ENCODE measurements at regions not wholly inside any gene's neighbourhood (a gene's known extent, or its start where the extent isn't known, plus 50 kb on each side); places are given as distances from the start of the nearest gene placed in this dataset.
"Not testable (repeated sequence)": the region's sequence is repeated elsewhere in the genome, so short reads cannot be mapped to it uniquely, and the experiment has no call there.

DNA sequence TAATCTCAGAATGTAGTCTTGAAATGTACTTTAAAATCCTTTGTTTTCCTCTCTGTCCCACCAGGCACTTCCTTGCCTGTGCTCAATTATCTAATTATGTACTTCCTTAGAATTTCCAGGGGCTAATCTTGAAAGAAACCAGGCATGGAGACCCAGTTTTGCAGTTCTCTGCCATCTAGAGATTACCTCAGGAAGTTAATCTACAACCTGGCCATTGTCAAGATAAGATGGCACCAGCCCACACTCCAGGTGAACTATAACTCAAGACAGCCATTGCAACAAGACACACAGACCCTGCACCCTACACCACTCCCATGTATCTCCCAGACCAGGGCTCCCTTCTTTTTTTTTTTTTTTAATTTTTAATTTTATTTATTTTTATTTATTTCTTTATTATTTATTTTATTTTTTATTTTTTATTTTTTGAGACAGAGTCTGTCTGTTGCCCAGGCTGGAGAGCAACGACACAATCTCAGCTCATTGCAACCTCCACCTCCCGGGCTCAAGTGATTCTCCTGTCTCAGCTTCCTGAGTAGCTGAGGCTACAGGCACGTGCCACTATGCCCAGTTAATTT, 85.9 kb upstream of the TRIM24 start:
- DNase-seq = no peak

DNA sequence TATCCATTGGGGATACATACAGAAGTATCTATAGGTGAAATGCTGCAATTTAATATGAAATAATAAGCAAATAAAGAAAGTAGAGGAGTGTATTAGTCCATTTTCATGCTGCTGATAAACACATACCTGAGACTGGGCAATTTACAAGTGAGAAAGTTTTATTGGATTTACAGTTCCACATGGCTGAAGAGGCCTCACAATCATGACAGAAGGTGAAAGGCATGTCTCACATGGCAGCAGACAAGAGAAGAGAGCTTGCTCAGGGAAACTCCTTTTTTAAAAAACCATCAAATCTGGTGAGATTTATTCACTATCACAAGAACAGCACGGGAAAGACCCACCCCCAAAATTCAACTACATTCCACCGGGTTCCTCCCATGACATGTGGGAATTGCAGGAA, 82.8 kb upstream of the TRIM24 start:
- no peak for DNase-seq

DNA sequence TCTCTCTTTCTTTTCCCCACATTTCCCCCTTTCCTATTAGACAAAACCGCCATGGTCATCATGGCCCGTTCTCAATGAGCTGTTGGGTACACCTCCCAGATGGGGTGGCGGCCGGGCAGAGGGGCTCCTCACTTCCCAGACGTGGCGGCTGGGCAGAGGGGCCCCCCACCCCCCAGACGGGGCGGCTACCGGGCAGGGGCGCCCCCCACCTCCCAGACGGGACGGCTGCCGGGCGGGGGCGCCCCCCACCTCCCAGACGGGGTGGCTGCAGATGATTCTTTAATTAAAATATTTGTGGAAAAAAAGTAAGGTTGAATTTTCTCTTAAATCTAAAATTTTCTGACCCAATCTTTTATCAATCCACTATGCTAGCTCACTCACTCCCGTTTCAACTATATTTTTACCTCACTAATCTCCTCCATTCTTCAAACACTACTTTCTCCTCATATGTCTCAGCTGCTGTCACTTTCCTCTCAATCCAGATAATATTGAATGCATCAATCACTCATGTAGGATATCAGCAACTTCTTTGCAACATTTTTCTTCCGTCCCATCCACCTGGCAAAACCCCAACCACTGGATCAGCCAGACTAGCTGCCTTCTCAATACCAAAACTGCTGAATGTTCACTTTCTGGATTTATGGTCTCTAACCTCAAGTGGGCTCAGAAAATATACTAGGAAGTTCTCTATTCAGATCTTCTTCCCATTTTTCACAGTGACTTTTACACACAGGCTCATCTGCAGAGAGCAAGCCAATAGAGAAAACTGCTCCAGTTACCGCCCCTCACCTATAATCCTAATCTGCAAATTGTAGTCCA, 81.1 kb upstream of the TRIM24 start:
- DNase-seq = no peak

DNA sequence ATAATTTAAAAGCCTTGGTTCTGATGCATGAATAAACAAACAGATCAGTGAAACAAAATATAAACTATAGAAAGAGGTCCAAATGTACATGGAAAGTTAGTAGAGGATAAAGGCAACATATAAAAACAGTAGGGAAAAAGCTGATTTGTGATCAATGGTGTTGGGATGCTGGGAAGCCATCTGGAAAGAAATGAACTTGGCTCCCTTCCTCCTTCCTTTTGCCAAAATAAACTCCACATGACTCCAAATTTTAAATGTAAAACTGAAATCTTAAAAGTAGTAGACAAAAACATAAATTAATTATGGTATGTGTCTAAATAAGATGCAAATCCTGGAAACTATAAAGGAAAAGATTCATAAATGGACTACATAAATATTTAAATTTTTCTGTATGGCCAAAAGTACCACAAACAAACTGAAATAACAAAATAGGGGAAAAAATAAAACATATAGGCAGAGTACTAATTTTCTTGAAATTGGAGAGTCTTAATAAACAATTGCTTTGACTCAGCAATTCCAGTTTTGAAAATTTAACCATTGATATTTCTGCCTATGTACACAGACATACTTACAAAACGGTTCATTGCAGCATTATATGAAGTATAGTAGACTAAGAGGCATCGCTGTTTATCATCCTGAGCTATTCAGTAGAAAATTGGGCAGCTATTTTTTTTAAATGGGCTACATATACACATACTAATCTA, 77.0 kb upstream of the TRIM24 start:
- DNase-seq = no peak

DNA sequence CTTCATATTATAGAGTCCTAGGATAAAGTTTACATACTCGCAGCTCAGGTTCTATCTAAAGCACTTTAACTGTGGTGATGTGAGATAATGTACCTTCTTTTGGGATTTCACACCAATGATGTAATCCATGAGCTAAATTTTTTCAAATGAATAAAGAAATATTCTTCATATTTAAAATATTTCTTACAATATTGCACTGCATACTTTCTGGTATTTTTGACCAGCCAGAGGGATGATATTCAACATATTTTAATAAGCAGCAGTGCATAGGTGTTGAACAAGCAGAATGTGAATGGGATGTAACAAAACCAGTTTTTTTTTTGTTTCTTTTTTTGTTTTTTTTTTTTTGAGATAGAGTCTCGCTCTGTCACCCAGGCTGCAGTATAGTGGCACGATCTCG, 73.2 kb upstream of the TRIM24 start:
- no peak for DNase-seq

DNA sequence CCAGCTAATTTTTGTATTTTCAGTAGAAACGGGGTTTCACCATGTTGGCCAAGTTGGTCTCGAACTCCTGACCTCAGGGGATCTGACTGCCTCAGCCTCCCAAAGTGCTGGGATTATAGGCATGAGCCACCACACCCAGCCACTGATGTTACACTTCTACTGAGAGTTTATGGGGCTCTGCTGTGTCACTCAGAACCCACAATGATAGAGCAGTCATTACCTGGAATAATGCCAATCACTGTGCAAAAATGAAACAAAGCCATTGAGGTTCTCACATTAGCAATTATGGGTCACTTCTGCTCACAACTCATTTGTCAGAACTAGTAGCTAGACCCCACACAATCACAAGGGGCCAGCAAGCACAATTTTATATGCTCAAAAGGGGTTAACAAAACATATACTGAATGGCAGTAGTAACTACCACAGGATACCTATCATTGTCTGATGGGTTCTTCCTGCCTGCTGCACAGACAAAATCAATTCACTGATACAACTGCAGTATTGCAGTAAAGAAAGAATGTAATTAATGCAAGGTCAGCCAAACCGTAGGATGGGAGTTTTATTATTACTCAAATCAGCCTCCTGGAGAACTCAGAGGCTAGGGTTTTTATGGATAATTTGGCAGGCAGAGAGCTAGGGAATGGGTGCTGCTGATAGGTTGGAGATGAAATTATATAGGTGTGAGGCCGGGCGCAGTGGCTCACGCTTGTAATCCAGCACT, 72.1 kb upstream of the TRIM24 start:
- no peak for DNase-seq

DNA sequence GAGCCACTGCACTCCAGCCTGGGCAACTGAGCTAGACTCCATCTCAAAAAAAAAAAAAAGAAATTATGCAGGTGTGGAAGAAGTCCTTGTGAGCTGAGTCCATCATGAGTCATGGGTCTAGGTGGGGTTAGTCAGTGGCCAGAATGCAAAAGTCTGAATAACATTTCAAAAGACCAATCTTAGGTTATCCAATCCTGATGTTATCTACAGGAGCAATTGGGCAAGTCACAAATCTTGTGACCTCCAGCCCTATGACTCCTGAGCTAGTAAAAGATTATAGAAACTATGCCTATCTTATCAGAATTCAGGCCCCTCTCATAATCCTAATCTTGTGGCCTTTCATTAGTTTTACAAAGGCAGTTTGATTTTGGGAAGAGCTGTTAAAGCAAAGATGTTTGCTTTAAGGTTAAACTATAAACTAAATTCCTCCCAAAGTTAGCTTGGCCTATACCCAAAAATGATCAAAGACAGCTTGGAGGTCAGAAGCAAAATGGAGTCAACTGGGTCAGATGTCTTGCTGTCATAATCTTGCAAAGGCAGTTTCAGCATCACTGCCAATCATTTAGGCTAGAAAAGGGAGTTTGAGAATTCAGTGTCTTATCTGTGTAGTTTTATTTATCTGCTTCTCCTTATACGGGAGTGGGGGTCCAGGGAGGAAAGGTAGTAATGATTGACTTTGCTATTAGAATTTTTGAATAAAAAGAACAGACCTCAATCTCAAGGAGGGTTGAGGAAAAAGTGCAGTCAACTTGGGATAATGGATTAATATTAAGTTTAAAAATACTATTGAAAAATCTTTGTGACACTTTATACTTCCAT, 71.2 kb upstream of the TRIM24 start:
- DNase-seq = no peak

DNA sequence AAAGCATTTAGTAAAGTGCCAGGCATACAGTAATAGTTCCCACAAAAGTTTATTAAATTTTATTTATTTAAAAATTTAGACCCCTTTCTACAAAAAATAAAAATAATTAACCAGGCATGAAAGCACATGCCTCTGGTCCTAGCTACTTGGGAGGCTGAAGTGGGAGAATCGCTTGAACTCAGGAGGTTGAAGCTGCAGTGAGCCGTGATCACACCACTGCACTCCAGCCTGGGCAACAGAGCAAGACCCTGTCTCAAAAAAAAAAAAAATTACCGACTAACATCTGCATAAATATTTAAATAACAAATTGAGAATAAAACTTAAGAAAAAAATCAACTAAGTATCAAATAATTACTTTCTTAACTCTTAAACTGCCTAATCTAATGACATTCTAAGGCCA, 64.3 kb upstream of the TRIM24 start:
- no peak for DNase-seq

DNA sequence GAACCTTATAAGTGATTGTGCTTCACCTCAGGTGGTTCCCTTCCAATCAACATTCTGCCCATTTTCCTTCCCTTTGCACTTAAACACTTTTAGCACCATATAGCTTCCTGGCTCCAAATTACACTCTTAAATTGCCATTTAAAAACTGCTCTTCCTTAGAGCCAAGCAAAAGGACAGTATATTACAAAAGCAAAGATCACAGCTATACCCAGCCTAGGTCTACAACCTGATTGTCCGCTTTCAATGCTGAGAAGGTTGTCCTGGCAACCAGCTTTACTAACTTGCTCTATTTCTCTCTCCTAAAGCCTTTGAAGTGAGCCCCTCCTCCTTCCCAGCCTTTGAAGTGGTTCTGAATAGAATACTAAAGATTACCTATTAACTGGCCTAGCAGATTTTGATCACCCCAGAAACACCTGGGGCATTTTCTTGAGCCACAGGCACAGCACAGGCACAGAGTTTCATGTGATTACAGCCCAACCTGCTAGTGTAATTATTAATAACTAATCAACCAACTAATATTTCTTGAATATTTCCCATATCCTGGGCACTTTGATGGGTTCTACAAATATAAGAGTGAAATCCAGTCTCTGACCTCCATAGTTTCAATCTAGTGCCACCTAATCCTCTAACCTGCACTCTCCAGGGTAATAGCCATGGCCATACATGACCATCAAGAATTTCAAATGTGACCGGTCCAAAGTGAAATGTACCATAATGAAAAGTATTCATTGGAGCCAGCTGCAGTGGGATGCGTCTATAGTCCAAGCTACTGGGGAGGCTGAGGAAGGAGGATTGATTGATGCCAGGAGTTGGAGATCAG, 63.6 kb upstream of the TRIM24 start:
- peak; percentile 40 for DNase-seq

DNA sequence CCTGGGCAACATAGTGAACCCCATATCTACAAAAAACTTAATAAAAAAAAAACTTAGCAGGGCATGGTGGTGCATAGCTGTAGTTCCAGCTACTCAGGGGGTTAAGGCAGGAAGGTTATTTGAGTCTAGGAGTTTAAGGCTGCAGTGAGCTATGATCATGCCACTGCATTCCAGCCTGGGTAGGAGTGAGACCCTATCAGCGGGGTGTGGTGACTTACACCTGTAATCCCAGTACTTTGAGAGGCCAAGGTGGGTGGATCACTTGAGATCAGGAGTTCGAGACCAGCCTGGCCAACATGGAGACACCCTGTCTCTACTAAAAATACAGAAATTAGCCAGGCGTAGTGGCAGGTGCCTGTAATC, 63.0 kb upstream of the TRIM24 start:
- DNase-seq = not testable (repeated sequence)

DNA sequence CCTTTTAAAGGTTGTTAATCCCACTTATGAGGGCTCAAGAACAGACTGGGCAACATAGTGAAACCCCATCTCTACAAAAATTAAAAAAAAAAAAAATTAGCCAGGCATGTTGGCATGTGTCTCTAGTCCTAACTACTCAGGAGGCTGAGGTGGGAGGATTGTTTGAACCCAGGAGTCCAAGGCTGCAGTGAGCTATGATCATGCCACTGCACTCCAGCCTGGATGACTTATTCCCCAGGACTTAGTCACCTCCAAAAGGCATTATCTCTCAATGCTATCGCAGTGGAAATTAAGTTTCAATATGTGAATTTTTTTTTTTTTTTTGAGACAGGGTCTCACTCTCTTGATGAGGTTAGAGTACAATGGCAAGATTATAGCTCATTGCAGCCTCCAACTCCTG, 61.2 kb upstream of the TRIM24 start:
- DNase-seq = no peak

DNA sequence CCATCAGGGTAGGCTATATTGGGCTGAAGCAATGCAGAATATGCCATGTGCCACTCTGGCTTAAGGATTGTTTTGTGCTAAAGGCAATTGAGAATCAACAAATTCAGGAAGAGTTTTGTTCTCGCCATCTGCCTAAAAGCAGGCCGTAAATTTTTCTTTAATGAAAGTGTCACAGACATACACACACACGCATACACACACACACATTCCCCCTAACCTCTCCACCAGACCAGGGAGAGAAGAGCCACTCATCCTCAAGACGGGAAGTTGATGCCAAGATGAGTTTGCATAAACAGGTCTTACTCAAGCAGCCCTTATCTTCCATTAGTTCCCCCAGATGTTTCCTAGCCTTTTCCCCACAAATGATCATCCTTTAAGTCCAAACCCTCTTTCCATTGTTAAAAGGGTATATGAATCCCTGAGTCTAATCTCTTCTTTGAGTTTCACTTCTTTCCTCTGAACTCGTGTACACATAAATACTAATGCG, 59.6 kb upstream of the TRIM24 start:
- no peak for DNase-seq

DNA sequence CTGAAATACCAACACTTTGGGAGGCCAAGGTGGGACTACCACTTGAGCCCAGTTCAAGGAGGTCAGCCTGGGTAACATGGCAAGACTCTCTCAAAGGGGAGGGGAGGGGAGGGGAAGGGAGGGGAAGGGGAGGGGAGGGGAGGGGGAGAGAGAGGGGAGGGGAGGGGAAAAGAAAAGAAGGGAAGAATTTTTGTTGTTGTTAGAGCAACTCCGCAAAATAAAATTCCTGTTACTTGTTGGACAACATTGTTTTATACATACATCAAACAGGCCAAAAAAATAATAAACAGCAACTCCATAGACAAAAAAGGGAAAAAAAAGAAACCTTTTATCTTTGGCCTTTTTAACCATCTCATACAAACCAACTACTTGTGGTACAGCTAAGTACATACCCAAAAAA, 57.3 kb upstream of the TRIM24 start:
- no peak for DNase-seq

DNA sequence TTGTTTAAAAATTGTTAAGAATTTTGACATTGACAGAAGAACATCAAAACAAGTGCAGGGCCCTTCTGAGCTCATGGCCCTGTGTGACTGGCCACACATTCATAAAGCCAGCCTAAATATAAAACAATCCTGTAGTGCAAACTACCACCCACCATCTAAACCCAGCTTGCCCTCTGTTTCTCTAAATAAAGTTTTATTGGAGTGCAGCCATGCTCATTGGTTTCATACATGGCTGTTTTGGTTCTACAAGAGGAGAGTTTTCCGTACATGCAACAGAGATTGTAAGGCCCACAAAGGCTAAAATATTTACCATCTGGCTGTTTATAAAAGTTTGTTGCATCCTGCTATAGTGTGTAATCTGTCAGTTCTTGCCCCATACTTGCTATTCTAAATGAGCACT, 54.6 kb upstream of the TRIM24 start:
- DNase-seq = no peak

DNA sequence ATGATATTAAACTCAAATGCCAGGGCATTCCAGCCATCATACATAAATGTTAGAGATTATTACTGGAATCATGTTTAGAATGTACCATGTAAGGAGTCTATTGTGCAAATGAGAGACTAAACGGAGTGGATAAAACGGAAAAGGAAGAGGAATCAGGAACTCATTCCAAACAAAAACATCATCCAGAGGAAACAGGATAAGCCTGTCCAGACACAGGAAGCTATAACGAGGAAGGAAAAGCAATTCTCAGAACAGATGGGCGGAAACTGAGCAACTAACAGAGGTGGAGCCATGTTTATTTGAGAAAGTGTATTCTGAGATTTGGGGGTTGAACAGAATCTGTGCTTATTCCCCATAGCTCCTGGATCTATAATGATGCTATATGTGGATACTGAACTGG, 52.3 kb upstream of the TRIM24 start:
- DNase-seq = no peak
